Islet precursor cell (in vitro differentiated cells): ENCODE measurements at regions not wholly inside any gene's neighbourhood (a gene's known extent, or its start where the extent isn't known, plus 50 kb on each side); places are given as distances from the start of the nearest gene placed in this dataset.
"Not testable (repeated sequence)": the region's sequence is repeated elsewhere in the genome, so short reads cannot be mapped to it uniquely, and the experiment has no call there.

Experiments used
- DNase-seq: peaks from one replicate; pipeline ENCODE4 v3.0.0-alpha.2; 2018

DNA sequence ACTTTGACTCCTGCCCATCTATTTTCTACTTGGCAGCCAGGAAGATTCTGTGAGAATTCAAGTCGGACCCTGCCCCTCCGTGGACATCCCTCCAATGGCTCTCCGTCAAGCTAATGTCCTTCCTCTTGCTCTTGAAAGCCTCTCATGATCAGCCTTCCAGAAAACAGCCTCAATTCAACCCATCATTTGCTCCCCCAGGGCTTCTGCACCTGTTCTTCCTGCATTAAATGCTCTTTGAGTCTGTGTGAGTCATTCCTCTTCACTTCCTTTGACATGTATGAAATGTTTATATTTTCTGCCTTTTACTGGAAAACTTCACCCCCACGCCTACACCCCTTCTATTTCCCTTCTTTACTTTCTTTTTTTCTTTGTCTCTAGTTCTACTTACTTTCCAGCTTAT is 734.1 kb upstream of the ZP4 start:
- DNase-seq: no peak

DNA sequence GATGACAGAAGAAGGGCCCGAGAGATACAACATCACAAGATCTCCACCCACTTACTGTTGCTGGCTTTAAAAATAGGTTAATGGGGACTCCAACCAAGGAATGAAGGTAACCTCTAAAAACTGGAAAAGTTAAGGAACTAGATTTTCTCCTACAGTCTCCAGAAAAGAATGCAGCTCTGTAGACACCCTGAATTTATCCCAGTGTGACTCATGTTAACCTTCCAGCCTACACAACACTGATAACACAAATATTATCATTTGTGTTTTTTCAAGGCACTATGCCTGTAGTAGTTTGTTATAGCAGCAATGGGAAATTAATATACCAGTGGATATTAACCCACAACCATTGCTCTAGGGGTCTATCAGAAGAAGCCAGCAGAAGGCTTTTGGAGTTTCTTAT is 730.7 kb upstream of the ZP4 start:
- no peak for DNase-seq

DNA sequence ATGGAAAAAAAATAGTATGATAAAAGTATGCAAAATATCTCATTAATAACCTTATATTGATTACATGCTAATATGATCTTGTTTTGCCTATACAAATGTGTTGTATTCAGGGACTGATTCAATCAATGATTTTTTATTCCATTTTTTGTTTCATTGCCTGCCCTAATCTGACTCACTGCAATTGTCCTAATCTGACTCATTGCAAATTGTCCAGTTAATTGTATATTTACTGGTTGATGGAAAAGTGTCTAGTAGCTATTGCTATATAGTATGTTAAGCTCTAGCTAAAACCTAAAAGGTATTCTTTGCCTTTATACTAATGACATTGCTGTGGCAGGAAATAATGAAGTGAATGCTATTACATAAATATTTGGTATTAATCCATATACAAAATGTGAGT is 728.9 kb upstream of the ZP4 start:
- no peak for DNase-seq

DNA sequence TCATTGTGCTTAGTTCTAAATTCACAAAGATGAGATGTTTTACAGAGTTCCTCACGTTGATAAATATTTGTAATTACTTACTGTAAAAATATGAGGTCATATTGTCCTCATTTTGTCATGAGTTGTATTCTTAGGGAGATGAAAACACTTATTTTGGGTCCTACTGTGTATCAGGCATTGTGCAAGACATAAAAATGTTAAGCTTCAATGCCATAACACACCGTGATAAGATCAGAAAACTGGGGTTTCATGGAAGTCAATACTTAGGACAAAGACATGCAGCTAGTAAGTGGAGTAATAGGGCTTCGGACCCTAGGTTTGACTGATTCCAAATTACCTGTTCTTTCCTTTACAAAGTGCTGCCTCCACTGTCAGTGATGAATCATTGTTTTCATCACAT is 720.7 kb upstream of the ZP4 start:
- no peak for DNase-seq

DNA sequence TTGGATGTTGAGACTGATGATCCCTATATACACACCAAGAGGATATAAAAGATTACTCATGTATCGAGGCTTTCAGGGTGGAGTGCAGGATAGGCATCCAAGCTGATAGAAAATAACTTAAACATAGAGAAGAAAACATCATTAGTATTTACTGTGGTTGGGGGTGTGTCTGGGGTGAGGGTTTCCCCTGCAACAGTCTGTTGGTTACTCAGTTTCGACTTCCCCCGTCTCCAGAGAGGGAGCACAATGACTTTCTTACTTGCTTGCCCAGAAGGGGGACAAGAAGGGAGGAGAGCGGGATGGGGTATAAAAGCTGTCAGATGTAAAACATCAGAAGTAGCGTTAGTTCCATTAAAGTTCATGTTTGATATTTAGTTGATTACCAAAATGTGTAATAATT is 717.4 kb upstream of the ZP4 start:
- DNase-seq: no peak

DNA sequence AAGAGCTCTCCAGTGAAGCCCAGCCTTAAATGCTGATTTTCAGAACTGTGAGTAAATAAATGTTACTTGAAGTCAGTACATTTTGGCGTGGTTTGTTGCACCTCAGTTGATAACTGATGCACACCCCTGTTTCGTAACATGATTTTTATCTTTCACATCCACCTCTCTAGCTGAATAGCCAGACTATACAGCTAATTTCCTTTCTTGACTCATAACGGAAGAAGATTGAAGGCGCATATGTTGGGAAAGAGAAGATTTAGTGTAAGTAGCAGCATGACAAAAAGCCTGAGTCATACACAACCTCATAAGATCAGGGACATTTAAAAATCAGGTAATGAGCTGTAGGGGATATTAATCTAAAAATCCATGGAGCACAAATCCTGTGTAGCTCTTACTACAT is 716.2 kb upstream of the ZP4 start:
- no peak for DNase-seq

DNA sequence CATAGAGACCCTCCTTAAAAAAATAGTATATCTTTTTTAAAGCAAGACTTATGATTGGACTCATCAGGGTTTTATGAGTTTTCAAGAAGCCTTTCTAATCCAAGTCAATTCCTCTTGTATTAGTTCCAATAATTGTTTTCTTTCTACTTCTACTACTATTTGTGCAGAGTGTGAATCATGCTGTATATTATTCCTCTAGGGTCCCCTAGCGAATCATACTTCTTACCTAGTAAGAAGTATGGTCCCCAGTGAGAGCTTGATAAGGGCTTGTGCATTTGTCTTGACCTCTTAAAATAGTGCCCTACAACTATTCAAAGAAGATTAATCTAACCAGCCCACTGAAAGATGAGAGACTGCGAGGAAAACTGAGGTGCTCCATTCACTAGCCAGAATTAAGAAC is 715.7 kb upstream of the ZP4 start:
- no peak for DNase-seq

DNA sequence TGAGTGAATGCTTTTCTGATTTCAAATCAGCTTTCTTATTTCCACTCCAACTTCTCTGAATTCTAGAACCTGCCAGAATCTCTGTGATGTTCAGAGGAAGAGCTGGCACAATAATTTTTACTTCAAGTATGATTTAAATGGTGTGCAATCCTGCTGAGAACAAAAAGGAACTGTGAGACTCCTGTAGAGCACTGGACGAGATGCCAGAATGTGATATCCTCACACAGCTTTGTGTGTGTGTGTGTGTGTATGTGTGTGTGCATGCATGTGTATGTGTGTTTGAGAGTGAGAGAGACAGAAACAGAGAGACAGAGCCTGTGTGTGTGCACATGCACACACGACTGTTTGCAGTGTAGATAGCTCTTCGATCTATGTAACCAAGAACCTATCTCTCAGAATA is 713.6 kb upstream of the ZP4 start:
- no peak for DNase-seq

DNA sequence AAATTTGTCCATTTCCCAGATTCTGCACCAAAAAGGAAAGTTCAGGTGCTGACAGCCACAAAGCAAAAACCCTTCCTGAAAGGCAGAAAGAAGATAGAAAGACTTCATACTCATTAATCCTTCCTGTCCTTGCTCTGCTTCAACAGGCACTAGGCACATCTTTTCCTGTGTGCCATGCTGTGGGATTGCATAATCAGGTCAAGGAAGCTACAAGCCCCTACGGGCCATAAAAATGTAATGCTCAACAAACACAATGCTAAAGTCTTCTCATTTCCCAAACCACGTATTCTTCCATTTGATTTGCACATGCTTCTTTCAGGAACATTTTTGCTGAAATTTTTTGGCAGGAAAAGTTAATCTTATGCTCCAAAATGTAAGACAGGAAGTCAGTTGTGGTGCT is 710.9 kb upstream of the ZP4 start:
- not testable (repeated sequence) for DNase-seq

DNA sequence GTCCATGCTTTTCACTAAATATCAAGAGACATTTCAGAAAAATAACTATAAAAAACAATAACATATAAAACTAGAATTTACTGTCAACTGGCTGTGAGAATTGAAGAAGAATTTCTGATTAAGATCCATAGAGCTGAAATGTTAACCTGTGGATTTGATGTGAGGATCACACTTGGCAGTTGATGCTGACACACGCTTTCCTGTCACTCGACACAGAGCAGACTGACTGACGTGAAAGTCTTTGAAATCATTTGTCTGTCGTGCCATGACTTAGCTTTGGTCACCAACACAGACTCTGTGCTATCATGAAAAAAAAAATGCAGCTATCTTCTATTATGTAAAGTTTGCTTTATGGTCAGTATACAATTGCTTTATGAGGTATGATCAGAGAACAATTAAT is 706.0 kb upstream of the ZP4 start:
- DNase-seq: no peak

DNA sequence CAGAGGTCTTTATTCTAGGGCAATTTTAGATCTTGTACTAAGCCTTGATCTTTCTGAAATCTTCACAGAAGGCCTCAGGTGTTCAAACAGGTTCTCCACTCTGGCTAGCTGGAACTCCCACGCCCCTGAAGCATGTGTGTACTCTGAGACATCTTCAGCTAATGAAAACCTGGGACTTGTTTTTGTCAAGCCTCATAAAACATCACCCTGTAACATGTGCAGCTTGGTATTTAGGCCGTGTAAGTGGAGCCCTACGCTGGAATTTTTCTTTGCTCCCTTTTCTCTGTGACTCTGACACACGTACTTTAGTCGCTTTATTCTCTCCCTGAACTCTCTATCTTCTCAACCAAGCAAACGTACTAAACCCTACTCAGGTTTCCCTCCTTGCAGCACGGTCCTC is 701.9 kb upstream of the ZP4 start:
- DNase-seq: no peak

DNA sequence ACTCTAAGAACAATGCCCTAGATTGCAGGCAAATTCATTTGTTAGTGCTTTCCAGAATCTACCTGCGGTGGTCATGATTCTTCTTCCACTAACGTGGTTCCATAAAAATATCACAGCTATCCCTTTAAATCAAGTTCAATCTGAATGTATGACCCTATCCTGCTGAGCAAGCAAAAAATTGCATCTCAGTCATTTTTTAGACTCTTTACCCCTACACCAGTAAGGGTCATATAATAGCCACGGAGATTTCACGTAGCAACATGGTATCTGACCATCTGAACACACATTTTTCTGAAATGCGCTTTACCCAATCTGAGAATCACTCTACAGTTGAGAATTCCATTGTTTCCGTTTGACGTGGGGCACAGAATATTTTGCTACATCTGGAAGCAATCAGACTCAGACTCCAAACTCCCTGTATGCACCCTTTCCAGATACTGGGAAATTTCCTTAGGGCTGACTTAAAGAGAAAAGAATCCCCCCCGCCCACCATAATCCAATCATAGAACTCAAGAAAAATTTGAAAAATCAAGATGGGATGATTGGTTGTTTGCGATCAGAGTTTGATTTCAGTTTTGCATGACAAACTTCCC is 699.2 kb upstream of the ZP4 start:
- no peak for DNase-seq

DNA sequence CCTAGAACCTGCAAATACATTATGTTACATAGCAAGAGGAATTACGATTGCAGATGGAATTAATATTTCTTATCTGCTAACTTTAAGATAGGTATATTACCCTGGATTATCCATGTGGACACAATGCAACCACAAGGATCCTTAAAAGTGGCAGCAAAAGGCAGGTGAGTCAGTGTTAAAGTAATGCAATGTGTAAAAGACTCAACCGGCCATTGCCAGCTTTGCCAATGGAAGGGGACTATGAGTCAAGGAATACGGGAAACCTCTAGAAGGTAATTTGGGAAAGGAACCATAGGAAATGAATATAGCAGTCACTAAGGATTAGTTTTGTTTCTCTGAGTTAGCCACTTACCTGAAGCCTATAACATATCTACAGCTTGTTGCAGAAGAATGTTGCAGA is 692.1 kb upstream of the ZP4 start:
- DNase-seq: no peak

DNA sequence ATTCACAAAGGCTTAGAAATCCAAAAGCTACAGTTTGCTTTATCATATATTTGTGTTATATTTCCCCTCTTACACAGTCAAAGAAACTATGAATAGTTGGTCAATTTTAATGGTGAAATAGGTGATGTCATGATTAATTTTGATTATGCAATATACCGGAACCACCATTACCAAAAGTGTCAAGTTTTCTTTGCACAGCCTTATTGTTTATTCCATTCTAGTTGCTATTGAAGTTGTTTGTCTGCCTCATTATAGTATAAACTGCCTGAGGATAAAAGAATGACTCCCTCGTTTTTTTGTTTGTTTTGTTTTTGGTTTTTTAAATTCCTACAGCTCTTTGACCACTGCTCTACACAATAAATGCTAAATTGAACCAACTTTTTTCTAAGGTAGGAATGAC is 690.6 kb upstream of the ZP4 start:
- DNase-seq: no peak

DNA sequence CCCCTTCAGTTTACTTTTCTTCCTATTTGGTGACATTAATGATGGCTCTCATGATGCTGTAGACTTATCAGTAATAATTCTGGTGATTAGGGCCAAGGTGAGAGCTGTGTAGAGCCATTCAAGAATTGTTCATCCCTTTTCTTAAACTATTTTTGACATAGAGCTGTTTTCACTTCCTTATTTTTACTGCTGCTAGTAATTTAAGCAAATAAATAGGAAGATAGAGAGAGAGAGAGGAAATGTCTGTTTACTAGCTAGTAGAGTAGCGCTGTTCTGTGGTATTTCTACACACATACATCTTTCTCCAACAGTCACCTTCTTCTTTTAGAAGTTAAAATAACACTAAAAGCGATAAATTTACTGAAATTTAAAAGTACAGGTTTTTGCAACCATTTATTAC is 678.0 kb upstream of the ZP4 start:
- no peak for DNase-seq

DNA sequence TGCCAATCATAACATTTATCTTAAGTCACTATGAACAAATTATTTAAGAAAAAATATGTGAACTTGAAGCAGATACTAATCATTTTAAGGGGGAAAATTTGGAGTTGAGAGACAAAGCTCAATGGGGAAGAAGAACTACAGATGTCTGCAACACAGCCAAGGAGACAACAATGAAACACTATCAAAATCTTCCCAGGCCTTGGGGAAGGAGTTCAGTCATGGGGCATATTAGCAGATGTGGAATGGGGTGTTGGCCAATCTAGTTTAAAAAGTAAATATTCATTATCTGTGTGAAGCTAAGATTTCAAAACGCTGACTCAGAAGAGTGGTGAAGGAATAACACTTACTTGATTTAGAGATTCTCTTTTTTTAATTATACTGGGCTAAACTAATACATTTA is 671.6 kb upstream of the ZP4 start:
- no peak for DNase-seq

DNA sequence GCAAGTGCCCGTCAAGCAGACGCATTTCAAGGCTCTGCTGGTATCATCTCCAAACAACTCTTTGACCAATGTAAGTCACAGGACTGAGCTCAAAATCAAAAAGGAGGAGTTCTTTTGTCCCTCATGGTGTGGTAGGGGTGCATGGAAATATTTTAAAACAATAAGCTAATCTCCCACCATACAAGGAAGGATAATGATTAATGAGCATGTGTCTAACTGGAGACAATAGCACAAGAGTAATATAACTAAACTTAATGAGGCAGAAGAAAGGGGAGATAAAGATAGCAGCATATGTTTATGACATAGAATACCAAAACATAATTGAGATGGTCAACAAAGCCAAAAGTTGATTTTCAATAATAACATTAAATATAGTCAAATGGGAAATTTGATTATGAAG is 668.0 kb upstream of the ZP4 start:
- DNase-seq: no peak

DNA sequence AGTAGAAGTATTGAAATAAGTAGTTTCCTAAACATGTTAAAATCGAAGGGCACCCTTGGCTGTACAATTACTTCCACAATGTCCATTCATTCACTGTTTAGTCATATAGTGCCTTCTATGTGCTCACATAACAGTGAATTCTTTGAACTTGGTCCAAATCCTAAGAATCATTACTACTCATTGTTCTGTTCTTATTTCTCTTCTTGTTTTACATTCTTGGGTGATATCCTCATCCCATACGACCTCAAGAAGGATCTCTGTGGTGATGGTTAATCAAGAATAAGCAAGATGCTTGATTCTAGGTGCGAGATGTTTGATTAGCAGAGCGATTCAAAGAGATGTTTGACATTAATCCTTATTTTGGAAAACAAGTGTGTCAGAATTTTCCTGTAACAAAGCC is 667.4 kb upstream of the ZP4 start:
- no peak for DNase-seq

DNA sequence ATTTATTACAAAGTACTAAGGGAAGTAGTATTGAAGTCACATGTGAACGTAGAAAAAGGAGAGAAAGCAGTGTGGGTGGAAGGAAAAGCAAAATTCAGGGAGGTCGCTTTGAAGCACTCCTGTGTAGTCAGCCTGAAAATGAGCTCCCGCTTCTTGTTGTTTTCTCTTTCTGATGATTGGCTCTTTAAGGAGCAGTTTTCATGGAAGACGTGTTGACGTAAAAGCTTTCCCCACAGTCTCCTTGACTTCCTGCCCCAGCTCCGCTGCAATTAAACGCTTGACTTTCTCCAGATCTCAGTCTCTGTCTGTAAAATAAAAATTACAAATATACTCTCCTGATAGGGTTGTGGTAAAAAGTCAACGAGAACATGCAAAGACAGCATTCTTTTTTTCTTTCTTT is 661.5 kb upstream of the ZP4 start:
- no peak for DNase-seq

DNA sequence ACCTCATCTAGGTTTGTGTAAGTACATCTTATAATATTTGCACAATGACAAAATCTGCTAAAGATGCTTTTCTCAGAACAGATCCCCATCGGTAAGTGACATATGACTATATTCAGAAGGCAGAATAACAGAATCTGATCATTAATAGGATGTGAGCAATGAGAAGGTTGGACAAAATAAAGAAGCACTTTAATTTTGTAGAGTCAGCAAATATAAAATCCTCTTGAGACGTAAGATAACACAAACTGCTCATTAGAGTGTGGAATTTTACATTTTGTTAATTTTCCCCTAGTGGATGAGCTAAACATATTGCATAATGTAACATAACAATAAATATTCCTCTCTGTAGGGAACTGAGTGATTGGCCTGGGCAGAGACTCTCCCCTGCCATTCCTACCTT is 658.4 kb upstream of the ZP4 start:
- DNase-seq: no peak

DNA sequence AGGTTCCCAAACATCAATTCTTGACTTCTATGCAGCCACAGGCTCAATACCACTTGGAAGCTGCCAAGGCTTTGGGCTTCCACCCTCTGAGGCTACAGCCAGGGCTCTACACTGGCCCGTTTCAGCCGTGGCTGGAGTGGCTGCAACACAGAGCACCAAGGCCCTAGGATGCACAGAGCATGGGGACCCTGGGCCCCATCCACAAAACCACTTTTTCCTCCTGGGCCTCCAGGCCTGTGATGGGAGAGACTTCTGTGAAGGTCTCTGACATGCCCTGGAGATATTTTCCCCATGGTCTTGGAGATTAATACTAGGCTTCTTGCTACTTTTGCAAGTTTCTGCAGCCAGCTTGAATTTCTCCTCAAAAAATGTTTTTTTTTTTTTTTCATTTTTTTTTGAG is 655.4 kb upstream of the ZP4 start:
- DNase-seq: no peak

DNA sequence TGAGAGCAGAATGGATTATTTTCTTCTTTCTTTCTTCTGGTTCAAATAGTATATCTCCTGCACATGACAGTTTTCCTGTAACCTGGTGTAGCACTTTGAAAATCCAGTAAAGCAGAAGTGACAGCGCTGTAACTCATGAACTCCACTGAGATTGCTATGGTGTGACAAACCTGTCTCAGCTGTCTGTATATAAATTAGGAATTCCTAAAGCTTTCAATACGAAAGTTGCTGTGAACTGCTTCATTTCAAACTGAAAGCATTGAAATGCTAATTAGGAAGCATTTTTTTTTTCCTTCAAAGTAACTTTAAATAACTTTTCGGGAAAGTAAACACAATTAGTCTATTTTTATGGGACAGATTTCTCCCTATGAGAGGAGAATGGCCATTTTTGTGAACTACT is 646.9 kb upstream of the ZP4 start:
- DNase-seq: no peak

DNA sequence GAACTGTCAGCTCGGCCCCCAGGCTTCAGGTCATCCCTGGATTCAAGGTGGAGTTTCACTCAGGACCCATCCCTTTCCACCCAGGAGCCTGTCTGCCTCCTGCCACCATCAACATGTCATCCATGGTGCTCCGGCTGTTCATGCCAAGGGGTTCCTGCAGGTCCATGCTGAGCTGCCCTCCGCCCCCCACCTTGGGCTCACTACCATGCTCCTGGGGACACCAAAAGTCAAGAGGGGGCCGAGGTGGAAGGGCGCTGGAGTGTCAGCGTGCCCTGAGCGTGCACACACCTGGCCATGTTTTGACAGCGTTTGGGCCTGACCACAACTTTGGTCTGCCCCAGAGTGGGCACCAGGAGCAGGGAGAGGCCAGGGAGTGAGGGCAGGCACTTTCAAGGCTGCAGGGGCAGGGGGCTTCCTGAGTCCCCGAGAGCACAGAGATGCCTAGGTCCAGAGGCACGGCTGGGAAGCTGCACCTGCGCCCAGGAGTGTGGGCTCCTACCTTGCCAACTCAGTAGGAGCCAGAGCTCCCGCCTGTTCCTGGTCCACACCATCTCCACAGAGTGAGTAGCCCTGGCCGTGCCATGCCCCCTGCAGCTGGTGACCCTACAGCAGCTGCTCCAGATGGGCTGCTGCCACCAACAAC is 639.6 kb upstream of the ZP4 start:
- no peak for DNase-seq

DNA sequence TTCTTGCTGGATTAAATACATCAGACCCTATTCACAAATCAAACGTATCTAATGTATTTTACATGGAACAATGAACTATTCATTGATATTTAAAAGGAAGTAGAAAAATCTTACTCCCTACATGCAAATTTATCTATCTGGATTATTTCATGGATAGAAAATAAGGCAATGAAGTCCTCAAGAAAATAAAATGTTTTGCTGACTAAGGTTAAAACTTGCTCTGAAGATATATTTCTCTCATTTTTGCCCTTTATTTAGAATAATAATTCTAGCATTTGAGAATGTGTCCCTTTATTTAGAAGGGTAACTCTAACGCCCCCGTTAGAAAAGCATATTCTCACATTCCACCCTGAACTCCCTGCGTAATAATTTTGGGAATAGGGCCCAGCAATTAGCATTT is 627.0 kb upstream of the ZP4 start:
- no peak for DNase-seq

DNA sequence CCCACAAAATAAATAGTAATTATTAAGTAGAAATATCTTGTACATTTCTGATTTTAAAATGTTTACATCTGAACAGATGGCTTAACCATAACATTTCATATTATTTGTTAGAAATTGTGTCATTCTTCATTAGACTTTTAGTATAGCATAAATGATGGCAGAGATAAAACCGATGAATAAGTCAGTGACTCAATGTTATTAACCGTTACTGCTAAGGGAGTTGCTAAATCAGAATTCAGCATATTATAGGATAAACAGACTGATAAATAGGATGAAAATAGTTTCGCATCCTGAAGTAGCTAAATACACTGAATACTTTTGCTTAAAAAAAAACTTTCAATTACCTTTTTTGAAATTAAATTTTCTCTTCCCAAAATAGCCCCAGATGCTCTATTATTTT is 610.6 kb upstream of the ZP4 start:
- DNase-seq: no peak

DNA sequence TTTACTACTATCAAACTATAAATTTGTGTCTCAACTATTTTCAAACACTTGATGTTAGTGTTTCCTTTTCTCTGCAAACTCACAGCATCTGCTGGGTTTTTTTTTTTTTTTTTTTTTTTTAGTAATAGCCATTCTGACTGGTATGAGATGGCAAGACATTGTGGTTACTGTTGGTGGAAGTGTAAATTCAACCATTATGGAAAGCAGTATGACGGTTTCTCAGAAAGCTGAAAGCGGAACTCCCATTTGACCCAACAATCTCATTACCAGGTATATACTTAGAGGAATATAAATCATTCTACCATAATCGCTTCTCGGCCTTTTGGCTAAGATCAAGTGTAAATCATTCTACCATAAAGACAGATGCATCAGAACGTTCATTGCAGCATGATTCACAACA is 608.3 kb upstream of the ZP4 start:
- no peak for DNase-seq
